ENCODE measurements at regions not wholly inside any gene's neighbourhood (a gene's known extent, or its start where the extent isn't known, plus 50 kb on each side); places are given as distances from the start of the nearest gene placed in this dataset.

- CTCF ChIA-PET: no interaction called here
- no peak for TF ChIP-seq CTCF (IDR thresholded peaks at IDR 0.05; ENCODE audit: control extremely low read depth, extremely low read depth, low read depth, missing control alignments)
- POLR2A ChIA-PET: no interaction called here
- no peak for DNase-seq (ENCODE audit: extremely low spot score)
These were observed 160.2 kb upstream of the FOXA2 start for GRCh38 chr20:22744341-22745193.

- POLR2A ChIA-PET: no interaction called here
- CTCF ChIA-PET: interaction anchor here (1.0 kb wide), 1 partner anchor 53 kb away, joined by 3 read pairs; no protein-coding TSS in a partner anchor
- DNase-seq (ENCODE audit: extremely low spot score): no peak
- TF ChIP-seq CTCF (IDR thresholded peaks at IDR 0.05; ENCODE audit: control extremely low read depth, extremely low read depth, low read depth, missing control alignments): no peak
These were observed 160.8 kb upstream of the FOXA2 start for GRCh38 chr20:22745194-22745500.

DNA sequence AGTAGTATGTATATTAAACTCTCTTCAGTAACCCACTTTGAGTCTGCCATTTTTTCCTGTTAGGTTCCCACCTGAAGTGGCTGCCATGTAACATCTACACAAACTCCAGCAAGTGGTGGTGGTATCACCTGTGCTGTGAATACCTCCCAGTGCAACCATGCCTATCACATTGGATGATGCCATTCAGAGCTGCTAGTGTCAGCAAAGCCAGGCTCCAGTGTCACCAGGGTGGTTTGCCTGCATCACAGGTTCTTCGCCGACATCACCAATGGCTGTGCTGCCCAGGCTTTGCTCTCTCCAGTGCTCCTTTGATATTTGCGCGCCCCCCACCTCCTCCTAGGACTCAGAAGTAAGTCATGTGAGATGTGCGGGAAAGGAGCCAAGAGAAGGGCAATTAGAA, 162.6 kb upstream of the FOXA2 start:
- no peak for DNase-seq (ENCODE audit: extremely low spot score)
- CTCF ChIA-PET: no interaction called here
- TF ChIP-seq CTCF (IDR thresholded peaks at IDR 0.05; ENCODE audit: control extremely low read depth, extremely low read depth, low read depth, missing control alignments): no peak
- POLR2A ChIA-PET: no interaction called here

DNA sequence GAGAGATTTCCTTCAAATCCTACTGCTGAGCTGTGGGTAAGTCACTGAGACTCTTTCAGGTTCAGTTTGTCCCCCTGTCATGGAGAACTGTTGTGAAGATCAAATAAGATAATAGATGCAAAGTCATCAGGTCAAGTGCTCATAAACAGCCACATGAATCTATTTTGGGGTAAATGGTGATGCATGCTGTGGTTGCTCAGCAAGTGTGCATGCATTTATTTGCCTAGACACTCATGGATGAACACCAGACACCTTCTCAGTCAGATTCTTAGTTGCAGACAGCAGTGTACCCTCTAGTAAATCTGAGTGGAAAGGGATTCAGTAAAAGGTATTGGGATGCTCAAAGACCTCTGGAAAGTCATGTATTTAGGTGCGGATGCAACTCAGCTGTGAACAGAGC, 168.0 kb upstream of the FOXA2 start:
- no peak for DNase-seq (ENCODE audit: extremely low spot score)
- POLR2A ChIA-PET: no interaction called here
- CTCF ChIA-PET: no interaction called here
- TF ChIP-seq CTCF (IDR thresholded peaks at IDR 0.05; ENCODE audit: control extremely low read depth, extremely low read depth, low read depth, missing control alignments): no peak

DNA sequence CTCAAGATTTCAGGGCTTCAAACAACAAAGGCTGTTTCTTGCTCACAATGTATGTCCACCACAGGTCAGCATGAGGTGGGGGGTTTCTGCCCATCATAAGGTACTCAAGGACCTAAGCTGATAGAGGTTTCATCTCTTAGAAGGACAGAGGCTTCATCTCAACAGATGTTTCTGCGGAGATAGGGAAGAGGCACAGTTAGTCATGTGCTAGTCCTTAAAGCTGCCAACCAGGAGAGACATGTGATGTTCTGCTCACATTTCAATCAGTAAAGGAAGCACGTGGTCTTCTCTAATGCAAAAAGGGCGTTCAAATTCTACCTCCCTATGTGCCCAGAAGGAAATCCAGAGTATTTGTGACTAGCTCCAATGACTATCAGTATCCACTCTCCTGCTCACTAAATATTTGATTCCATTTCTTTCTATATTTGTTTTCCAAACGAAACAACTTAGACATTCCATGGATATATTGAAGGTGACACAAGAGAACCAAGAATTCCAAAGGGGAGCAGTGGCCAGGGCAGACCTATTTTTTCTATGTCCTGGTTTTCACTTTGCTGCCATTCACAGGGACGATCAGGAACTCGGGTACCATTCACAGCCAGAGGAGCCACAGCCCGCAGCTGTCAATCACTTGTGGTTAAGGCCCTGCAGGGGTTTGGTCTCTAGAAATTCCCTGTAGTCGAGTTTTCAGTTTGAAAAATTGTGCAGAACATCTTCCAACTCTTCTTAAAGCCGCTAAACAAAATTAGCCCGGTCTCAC, 173.2 kb upstream of the FOXA2 start:
- ChIA-PET CTCF (interaction anchor here (0.9 to 1.0 kb wide), 2 partner anchors 65 to 78 kb away, joined by 3 read pairs; no protein-coding TSS in a partner anchor), POLR2A (no interaction called here)
- TF ChIP-seq CTCF (IDR thresholded peaks at IDR 0.05; ENCODE audit: control extremely low read depth, extremely low read depth, low read depth, missing control alignments): no peak
- DNase-seq (ENCODE audit: extremely low spot score): no peak

DNA sequence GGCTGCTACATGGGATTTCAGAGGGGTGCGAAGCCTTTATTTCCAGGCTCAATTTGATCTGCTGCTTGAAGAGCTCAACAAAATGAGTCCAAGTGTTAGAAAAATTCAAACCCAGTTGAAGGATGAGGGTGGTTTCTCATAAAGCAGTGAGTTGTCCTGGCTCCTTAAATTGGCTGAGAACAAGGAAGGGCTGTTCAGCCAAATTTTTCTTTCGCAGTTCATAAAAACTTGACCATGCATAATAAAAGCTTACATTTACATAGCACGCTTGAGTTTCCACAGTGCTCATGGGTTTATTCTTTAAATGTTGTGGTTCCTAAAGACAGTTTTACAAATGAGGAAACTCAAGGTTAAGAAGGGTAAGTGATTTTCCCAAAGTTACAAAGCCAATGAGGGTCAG, 174.4 kb upstream of the FOXA2 start:
- ChIA-PET CTCF (interaction anchor here (0.7 to 1.0 kb wide), 2 partner anchors 24 to 66 kb away, joined by 3 read pairs; no protein-coding TSS in a partner anchor), POLR2A (interaction anchor here (0.6 kb wide), 1 partner anchor 83 kb away, joined by 4 read pairs; no protein-coding TSS in a partner anchor)
- TF ChIP-seq CTCF (IDR thresholded peaks at IDR 0.05; ENCODE audit: control extremely low read depth, extremely low read depth, low read depth, missing control alignments): no peak
- no peak for DNase-seq (ENCODE audit: extremely low spot score)

Data from GM10248 (cell line).